ENCODE measurements at regions not wholly inside any gene's neighbourhood (a gene's known extent, or its start where the extent isn't known, plus 50 kb on each side); places are given as distances from the start of the nearest gene placed in this dataset.

DNA sequence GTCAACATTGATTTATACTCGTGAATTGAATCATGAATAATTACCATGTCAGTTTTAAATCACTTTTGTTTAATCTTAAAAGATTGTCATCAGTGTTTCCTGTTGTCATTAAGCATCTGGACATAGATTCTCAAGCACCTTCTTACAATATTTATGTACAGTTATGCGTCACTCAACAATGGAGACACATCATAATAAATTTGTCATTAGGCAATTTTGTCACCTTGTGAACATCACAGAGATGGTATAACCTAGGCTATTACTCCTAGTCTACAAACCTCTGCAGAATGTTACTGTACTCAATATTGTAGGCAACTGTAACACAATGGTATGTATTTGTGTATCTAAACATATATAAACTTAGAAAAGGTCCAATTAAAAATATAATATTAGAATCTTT lies 2130.9 kb upstream of the PCDH20 start:
- TF ChIP-seq ZNF274 (IDR thresholded peaks at IDR 0.05; ENCODE audit: low read depth, low read length) = no peak
- TF ChIP-seq YY1 (IDR thresholded peaks at IDR 0.05; ENCODE audit: insufficient read depth, insufficient read length) = no peak
- TF ChIP-seq SUZ12 (IDR thresholded peaks at IDR 0.05; ENCODE audit: extremely low read depth, insufficient read depth, insufficient read length) = no peak
- no peak overlapping the region for H3K9ac ChIP-seq (ENCODE audit: insufficient read length, low read depth)
- H3K4me3 ChIP-seq (ENCODE audit: insufficient read length, low read depth) = no peak overlapping the region
- H3K27me3 ChIP-seq (ENCODE audit: insufficient read depth, insufficient read length) = no peaks in the 10 kb centered on the region
- no peaks in the 10 kb centered on the region for H3K9me3 ChIP-seq (ENCODE audit: insufficient read depth, low read length)
- H3K4me1 ChIP-seq (ENCODE audit: insufficient read depth, insufficient read length) = no peaks in the 10 kb centered on the region
- no peaks in the 10 kb centered on the region for H3K36me3 ChIP-seq (ENCODE audit: insufficient read depth, insufficient read length, low read length)
- DNase-seq (ENCODE audit: low read depth, low spot score) = no peak

DNA sequence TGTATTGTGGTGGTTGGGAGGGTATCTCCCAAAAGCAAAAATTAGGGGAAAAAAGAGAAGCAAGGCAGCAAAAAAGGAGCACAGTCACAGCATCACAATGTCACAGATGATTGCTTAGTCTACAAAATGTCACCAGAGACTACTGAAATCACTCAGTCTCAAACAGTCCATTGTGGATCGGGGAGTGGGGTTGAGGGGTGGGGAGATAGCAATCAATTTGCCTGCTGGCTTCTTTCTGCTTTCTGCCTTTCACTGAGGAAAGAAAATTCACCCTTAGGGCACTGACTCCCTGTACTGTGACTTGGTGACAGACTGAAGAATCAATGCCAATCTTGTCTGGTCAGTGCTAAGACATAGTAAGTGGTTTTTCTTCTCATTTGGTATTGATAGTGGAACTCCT lies 2127.1 kb upstream of the PCDH20 start:
- Histone ChIP-seq H3K4me3 (ENCODE audit: insufficient read length, low read depth) (no peak overlapping the region), H3K27me3 (ENCODE audit: insufficient read depth, insufficient read length) (no peaks in the 10 kb centered on the region), H3K9ac (ENCODE audit: insufficient read length, low read depth) (no peak overlapping the region), H3K36me3 (ENCODE audit: insufficient read depth, insufficient read length, low read length) (no peaks in the 10 kb centered on the region), H3K9me3 (ENCODE audit: insufficient read depth, low read length) (no peaks in the 10 kb centered on the region), H3K4me1 (ENCODE audit: insufficient read depth, insufficient read length) (no peaks in the 10 kb centered on the region)
- no peak for TF ChIP-seq SUZ12 (IDR thresholded peaks at IDR 0.05; ENCODE audit: extremely low read depth, insufficient read depth, insufficient read length)
- TF ChIP-seq YY1 (IDR thresholded peaks at IDR 0.05; ENCODE audit: insufficient read depth, insufficient read length) = no peak
- no peak for TF ChIP-seq ZNF274 (IDR thresholded peaks at IDR 0.05; ENCODE audit: low read depth, low read length)
- no peak for DNase-seq (ENCODE audit: low read depth, low spot score)

DNA sequence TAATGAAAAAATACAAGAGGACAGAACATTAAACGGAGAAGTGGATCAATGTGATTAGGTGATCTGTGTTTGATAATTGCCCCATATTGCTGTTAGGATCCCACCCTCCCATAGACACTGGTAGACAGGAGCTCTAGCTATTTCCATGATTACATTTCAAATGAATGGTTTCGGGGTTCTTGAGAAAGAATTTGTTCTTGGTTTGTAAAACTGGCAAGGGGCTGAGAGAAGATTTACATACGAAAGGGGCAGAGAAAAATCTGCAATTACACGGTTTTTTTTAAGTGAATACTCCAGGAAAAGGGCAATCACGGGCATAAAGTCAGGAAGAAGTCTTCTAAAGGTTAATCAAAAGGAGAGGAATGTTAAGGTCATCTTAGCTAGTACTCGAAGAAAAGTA lies 2125.7 kb upstream of the PCDH20 start:
- H3K9ac ChIP-seq (ENCODE audit: insufficient read length, low read depth) = no peak overlapping the region
- no peaks in the 10 kb centered on the region for H3K36me3 ChIP-seq (ENCODE audit: insufficient read depth, insufficient read length, low read length)
- H3K9me3 ChIP-seq (ENCODE audit: insufficient read depth, low read length) = no peaks in the 10 kb centered on the region
- DNase-seq (ENCODE audit: low read depth, low spot score) = peak; percentile 35
- no peaks in the 10 kb centered on the region for H3K4me1 ChIP-seq (ENCODE audit: insufficient read depth, insufficient read length)
- H3K4me3 ChIP-seq (ENCODE audit: insufficient read length, low read depth) = no peak overlapping the region
- TF ChIP-seq ZNF274 (IDR thresholded peaks at IDR 0.05; ENCODE audit: low read depth, low read length) (no peak), SUZ12 (IDR thresholded peaks at IDR 0.05; ENCODE audit: extremely low read depth, insufficient read depth, insufficient read length) (no peak), YY1 (IDR thresholded peaks at IDR 0.05; ENCODE audit: insufficient read depth, insufficient read length) (no peak)
- H3K27me3 ChIP-seq (ENCODE audit: insufficient read depth, insufficient read length) = no peaks in the 10 kb centered on the region

DNA sequence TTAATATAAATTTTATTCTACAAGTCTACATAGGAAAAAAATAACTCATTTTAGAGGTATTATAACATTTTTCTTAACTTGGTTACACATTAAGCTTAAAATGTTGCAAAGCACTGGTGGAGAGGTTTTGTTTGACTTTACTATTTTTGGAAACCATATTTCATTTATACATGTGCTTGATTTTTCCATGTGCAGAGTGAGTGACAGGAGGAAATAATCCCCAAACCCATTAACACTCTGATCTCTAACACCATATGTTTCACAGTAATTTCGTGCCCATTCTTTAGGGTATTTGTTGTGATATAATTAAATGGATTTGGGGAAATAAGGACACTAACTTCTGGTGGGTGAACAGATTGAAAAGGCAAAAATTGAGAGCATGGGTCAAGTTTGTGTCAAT lies 2124.4 kb upstream of the PCDH20 start:
- Histone ChIP-seq H3K4me1 (ENCODE audit: insufficient read depth, insufficient read length) (no peaks in the 10 kb centered on the region), H3K9me3 (ENCODE audit: insufficient read depth, low read length) (no peaks in the 10 kb centered on the region), H3K4me3 (ENCODE audit: insufficient read length, low read depth) (no peak overlapping the region), H3K9ac (ENCODE audit: insufficient read length, low read depth) (no peak overlapping the region), H3K27me3 (ENCODE audit: insufficient read depth, insufficient read length) (no peaks in the 10 kb centered on the region), H3K36me3 (ENCODE audit: insufficient read depth, insufficient read length, low read length) (no peaks in the 10 kb centered on the region)
- DNase-seq (ENCODE audit: low read depth, low spot score) = no peak
- TF ChIP-seq YY1 (IDR thresholded peaks at IDR 0.05; ENCODE audit: insufficient read depth, insufficient read length) (no peak), ZNF274 (IDR thresholded peaks at IDR 0.05; ENCODE audit: low read depth, low read length) (no peak), SUZ12 (IDR thresholded peaks at IDR 0.05; ENCODE audit: extremely low read depth, insufficient read depth, insufficient read length) (no peak)

DNA sequence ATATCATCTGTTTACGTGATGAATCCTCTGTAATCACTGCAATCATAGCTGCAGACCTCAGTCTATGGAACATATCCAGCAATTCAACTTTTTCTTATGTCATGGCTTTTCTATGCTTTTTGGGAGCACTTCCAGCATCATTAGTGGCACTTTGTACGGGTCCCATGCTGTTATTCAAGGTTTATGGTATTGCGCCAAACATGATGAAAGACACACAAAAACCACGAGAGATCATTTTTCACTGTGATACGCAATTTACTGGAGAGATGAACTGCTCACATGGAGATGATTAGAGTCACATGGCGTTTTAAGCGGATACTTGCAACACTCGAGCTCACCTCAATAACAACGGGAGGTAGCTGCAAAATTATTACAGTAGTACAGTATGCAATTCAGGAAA lies 2101.7 kb upstream of the PCDH20 start:
- H3K27me3 ChIP-seq (ENCODE audit: insufficient read depth, insufficient read length) = no peaks in the 10 kb centered on the region
- H3K9me3 ChIP-seq (ENCODE audit: insufficient read depth, low read length) = no peaks in the 10 kb centered on the region
- TF ChIP-seq YY1 (IDR thresholded peaks at IDR 0.05; ENCODE audit: insufficient read depth, insufficient read length) = no peak
- no peak for TF ChIP-seq SUZ12 (IDR thresholded peaks at IDR 0.05; ENCODE audit: extremely low read depth, insufficient read depth, insufficient read length)
- no peak for TF ChIP-seq ZNF274 (IDR thresholded peaks at IDR 0.05; ENCODE audit: low read depth, low read length)
- no peak overlapping the region for H3K4me3 ChIP-seq (ENCODE audit: insufficient read length, low read depth)
- H3K4me1 ChIP-seq (ENCODE audit: insufficient read depth, insufficient read length) = no peaks in the 10 kb centered on the region
- H3K9ac ChIP-seq (ENCODE audit: insufficient read length, low read depth) = no peak overlapping the region
- DNase-seq (ENCODE audit: low read depth, low spot score) = no peak
- H3K36me3 ChIP-seq (ENCODE audit: insufficient read depth, insufficient read length, low read length) = no peaks in the 10 kb centered on the region

DNA sequence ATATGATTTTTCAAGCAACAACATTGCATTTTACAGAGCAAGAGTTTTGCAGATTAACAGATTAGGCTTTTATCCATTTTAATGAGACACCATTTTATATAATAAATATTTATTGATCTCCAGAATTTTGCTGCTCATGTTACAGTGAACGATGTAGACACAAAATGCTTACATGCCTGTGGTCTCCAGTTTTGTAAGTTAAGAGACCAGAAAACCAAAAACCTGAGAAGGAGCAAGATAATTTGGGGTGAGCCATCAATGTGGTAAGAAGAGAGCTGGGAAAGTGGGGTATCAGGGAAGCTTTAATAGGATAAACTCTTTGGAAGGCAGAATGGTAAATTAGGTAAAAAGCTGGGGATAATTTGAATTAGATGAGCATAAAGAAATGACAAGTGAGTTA lies 2100.5 kb upstream of the PCDH20 start:
- Histone ChIP-seq H3K4me3 (ENCODE audit: insufficient read length, low read depth) (no peak overlapping the region), H3K27me3 (ENCODE audit: insufficient read depth, insufficient read length) (no peaks in the 10 kb centered on the region), H3K9me3 (ENCODE audit: insufficient read depth, low read length) (no peaks in the 10 kb centered on the region), H3K4me1 (ENCODE audit: insufficient read depth, insufficient read length) (no peaks in the 10 kb centered on the region), H3K36me3 (ENCODE audit: insufficient read depth, insufficient read length, low read length) (no peaks in the 10 kb centered on the region), H3K9ac (ENCODE audit: insufficient read length, low read depth) (no peak overlapping the region)
- TF ChIP-seq ZNF274 (IDR thresholded peaks at IDR 0.05; ENCODE audit: low read depth, low read length) (no peak), YY1 (IDR thresholded peaks at IDR 0.05; ENCODE audit: insufficient read depth, insufficient read length) (no peak), SUZ12 (IDR thresholded peaks at IDR 0.05; ENCODE audit: extremely low read depth, insufficient read depth, insufficient read length) (no peak)
- DNase-seq (ENCODE audit: low read depth, low spot score) = no peak

DNA sequence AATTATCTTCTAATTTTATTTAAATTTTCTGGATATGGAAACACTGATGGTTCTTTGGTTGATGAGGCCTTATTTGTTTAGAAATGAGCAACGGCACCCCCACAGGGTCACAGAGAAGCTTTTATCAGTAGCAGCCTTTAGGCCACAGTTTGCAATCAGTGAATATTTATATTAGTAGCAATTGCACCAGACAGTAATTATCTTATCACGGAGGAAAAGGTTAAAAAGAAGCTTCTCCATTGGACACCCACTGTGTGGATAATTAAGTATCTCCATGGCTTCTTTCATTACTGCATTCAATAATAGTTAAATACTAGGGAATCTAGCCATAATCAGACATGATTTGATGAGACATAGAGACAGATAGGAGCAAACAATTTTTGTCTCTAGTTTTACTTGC lies 2099.2 kb upstream of the PCDH20 start:
- H3K9ac ChIP-seq (ENCODE audit: insufficient read length, low read depth) = no peak overlapping the region
- no peak for TF ChIP-seq ZNF274 (IDR thresholded peaks at IDR 0.05; ENCODE audit: low read depth, low read length)
- TF ChIP-seq SUZ12 (IDR thresholded peaks at IDR 0.05; ENCODE audit: extremely low read depth, insufficient read depth, insufficient read length) = no peak
- TF ChIP-seq YY1 (IDR thresholded peaks at IDR 0.05; ENCODE audit: insufficient read depth, insufficient read length) = no peak
- no peaks in the 10 kb centered on the region for H3K4me1 ChIP-seq (ENCODE audit: insufficient read depth, insufficient read length)
- H3K9me3 ChIP-seq (ENCODE audit: insufficient read depth, low read length) = no peaks in the 10 kb centered on the region
- no peaks in the 10 kb centered on the region for H3K36me3 ChIP-seq (ENCODE audit: insufficient read depth, insufficient read length, low read length)
- no peak overlapping the region for H3K4me3 ChIP-seq (ENCODE audit: insufficient read length, low read depth)
- no peak for DNase-seq (ENCODE audit: low read depth, low spot score)
- no peaks in the 10 kb centered on the region for H3K27me3 ChIP-seq (ENCODE audit: insufficient read depth, insufficient read length)

DNA sequence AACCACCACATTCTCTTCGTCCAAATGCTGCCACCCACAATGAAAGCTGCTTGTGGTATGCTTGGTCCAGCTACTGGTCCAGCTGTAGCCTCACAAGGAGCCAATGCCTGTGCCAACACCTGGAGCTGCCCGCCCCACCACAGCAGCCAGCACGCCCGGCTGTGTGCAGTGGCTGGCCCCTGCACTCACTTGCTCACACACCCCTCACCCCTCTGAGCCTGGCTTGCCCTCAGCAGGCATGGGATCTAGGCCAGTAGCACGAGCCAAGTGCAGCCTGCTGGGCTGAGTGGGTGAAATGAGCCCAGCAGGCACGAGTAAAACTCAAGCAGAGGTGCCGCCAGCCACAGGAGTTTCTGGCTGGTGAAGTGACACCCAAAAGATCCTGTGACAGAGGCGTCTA lies 2096.4 kb upstream of the PCDH20 start:
- no peak for DNase-seq (ENCODE audit: low read depth, low spot score)
- Histone ChIP-seq H3K4me3 (ENCODE audit: insufficient read length, low read depth) (no peak overlapping the region), H3K36me3 (ENCODE audit: insufficient read depth, insufficient read length, low read length) (no peaks in the 10 kb centered on the region), H3K4me1 (ENCODE audit: insufficient read depth, insufficient read length) (no peaks in the 10 kb centered on the region), H3K9ac (ENCODE audit: insufficient read length, low read depth) (no peak overlapping the region), H3K27me3 (ENCODE audit: insufficient read depth, insufficient read length) (no peaks in the 10 kb centered on the region), H3K9me3 (ENCODE audit: insufficient read depth, low read length) (no peaks in the 10 kb centered on the region)
- TF ChIP-seq YY1 (IDR thresholded peaks at IDR 0.05; ENCODE audit: insufficient read depth, insufficient read length) = no peak
